ENCODE measurements at regions not wholly inside any gene's neighbourhood (a gene's known extent, or its start where the extent isn't known, plus 50 kb on each side); places are given as distances from the start of the nearest gene placed in this dataset.

GRCh38 chr3:63768386-63768785 lies 50.7 kb upstream of the C3orf49 start:
- Histone ChIP-seq H3K27me3 (ENCODE audit: control insufficient read depth, insufficient read depth, low read length) (no peaks in the 10 kb centered on the region), H3K36me3 (ENCODE audit: control insufficient read depth, insufficient read depth, low read length) (no peaks in the 10 kb centered on the region), H3K27ac (ENCODE audit: low read length) (no peak overlapping the region), H3K4me3 (ENCODE audit: low read length) (no peak overlapping the region), H3K9me3 (ENCODE audit: control insufficient read depth, low read depth, low read length) (no peaks in the 10 kb centered on the region), H3K4me1 (ENCODE audit: control insufficient read depth, insufficient read depth, low read length) (no peaks in the 10 kb centered on the region)
- DNase-seq, result peak; percentile 27 to 81
- WGBS (ENCODE audit: insufficient coverage, low lambda C conversion rate), result 17% methylated on average over 1 of the region's 3 CpGs

DNA sequence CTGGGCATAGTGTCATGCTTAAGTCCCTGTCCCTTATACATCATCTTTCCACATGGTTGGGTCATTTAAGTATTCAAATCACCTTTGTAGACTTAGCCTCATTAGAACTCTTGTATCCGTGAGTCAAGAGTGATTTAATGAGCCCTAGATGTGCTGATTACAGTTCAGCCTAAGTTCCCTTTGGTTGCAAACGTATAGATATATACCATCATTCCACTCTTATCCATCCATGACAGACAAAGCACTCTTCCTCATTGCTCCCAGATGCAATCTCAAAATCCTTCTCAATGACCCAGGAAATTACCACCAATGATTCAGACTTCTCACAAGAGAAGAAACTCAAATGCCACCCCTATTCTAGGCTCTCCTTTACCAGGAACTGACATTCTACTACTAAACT lies 50.2 kb upstream of the C3orf49 start:
- no peaks in the 10 kb centered on the region for H3K9me3 ChIP-seq (ENCODE audit: control insufficient read depth, low read depth, low read length)
- no CpG with 5 or more reads among the region's 2 CpGs for WGBS (ENCODE audit: insufficient coverage, low lambda C conversion rate)
- H3K4me1 ChIP-seq (ENCODE audit: control insufficient read depth, insufficient read depth, low read length), result no peaks in the 10 kb centered on the region
- H3K27me3 ChIP-seq (ENCODE audit: control insufficient read depth, insufficient read depth, low read length), result no peaks in the 10 kb centered on the region
- H3K27ac ChIP-seq (ENCODE audit: low read length), result no peak overlapping the region
- H3K4me3 ChIP-seq (ENCODE audit: low read length), result no peak overlapping the region
- no peaks in the 10 kb centered on the region for H3K36me3 ChIP-seq (ENCODE audit: control insufficient read depth, insufficient read depth, low read length)
- no peak for DNase-seq
